Neural crest cell (in vitro differentiated cells): ENCODE measurements at regions not wholly inside any gene's neighbourhood (a gene's known extent, or its start where the extent isn't known, plus 50 kb on each side); places are given as distances from the start of the nearest gene placed in this dataset.

ENCODE experiments used
- DNase-seq: peaks from one replicate; pipeline ENCODE4 v3.0.0; 2021; ENCODE audit warnings: low read depth, mixed read lengths, low spot score
- H3K27ac Mint-ChIP-seq: one replicate; pipeline ENCODE4 v1.8.0; 2021; ENCODE audit warnings: mild to moderate bottlenecking, mixed read lengths; ENCODE audit not compliant: unreplicated experiment
- H3K27me3 Mint-ChIP-seq: 2 replicates; pipeline ENCODE4 v1.8.0; 2021; ENCODE audit warnings: low read depth, mild to moderate bottlenecking, mixed read lengths
- H3K36me3 Mint-ChIP-seq: 2 replicates; pipeline ENCODE4 v1.8.0; 2021; ENCODE audit warnings: low read depth, mild to moderate bottlenecking, mixed read lengths
- H3K4me1 Mint-ChIP-seq: 2 replicates; pipeline ENCODE4 v1.8.0; 2021; ENCODE audit warnings: mixed read lengths
- H3K4me3 Mint-ChIP-seq: one replicate; pipeline ENCODE4 v1.8.0; 2021; ENCODE audit warnings: mild to moderate bottlenecking, mixed read lengths
- H3K9me3 Mint-ChIP-seq: 2 replicates; pipeline ENCODE4 v1.8.0; 2021; ENCODE audit warnings: mixed read lengths
- CTCF ChIP-seq: fragments of 200-600 bp; sonication (generic); conservative IDR thresholded peaks from 2 replicates; pipeline ENCODE4 v1.5.0; 2021; ENCODE audit warnings: antibody characterized with exemption, mild to moderate bottlenecking

GRCh38 chr7:97272237-97272975 is 154.9 kb downstream of the SDHAF3 start:
- Mint-ChIP-seq H3K36me3 (no peaks in the 10 kb centered on the region), H3K27ac (no peak overlapping the region), H3K4me1 (peaks cover 7% of the 10 kb centered on the region), H3K4me3 (no peak overlapping the region), H3K27me3 (peaks cover 16% of the 10 kb centered on the region), H3K9me3 (no peaks in the 10 kb centered on the region)
- no peak for DNase-seq
- no peak for TF ChIP-seq CTCF

- no peak for DNase-seq
- Mint-ChIP-seq H3K27me3 (peaks cover 18% of the 10 kb centered on the region), H3K27ac (no peak overlapping the region), H3K9me3 (no peaks in the 10 kb centered on the region), H3K36me3 (no peaks in the 10 kb centered on the region), H3K4me1 (peaks cover 5% of the 10 kb centered on the region), H3K4me3 (no peak overlapping the region)
- no peak for TF ChIP-seq CTCF
These were observed 158.0 kb downstream of the SDHAF3 start for GRCh38 chr7:97275475-97275874.

DNA sequence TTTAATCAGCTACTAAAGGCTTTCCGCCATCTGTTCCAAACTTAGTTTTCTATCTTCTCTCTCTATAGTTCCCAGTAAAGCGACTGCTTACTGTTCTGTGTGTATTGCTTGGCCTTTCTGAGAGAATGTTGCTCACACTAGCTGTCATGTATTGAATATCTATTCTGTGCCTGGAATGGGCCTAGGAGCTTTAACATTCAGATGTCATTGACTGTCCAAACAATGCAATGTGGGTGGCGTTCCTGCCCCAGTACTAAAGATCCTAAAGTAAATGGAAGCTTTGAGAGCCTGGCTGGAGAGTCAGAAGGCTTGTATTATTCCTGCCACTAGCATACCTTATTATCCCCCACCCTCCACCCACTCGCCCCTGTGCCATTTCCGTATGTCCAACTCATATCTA is 163.5 kb downstream of the SDHAF3 start:
- H3K9me3 Mint-ChIP-seq = no peaks in the 10 kb centered on the region
- no peaks in the 10 kb centered on the region for H3K36me3 Mint-ChIP-seq
- peaks cover 46% of the 10 kb centered on the region for H3K27me3 Mint-ChIP-seq
- H3K4me3 Mint-ChIP-seq = no peak overlapping the region
- no peak for TF ChIP-seq CTCF
- DNase-seq = no peak
- no peak overlapping the region for H3K27ac Mint-ChIP-seq
- peaks cover 18% of the 10 kb centered on the region for H3K4me1 Mint-ChIP-seq

- no peak for DNase-seq
- Mint-ChIP-seq H3K9me3 (no peaks in the 10 kb centered on the region), H3K27me3 (peaks cover 42% of the 10 kb centered on the region), H3K36me3 (no peaks in the 10 kb centered on the region), H3K4me1 (peaks cover 14% of the 10 kb centered on the region), H3K27ac (no peak overlapping the region), H3K4me3 (no peak overlapping the region)
- no peak for TF ChIP-seq CTCF
These were observed 167.8 kb downstream of the SDHAF3 start for GRCh38 chr7:97285348-97285747.

DNA sequence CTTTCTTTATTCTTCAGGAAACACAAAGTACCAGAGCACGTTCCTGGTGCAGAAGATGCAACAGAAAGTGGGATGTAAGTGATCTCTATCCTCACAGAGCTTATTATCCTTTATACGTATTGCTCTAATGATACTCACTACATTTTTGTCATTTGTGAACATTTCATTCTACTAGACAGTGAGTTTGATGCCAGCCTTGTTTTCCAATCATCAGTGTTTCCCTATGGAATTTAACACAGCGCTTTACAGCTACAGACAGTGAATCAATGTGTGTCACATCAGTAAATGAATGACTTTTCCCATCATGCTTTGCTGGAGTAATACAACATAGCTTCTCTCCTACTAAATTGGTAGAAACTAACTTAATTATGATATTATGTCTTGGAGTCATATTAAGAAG is 175.5 kb downstream of the SDHAF3 start:
- no peak for DNase-seq
- no peaks in the 10 kb centered on the region for H3K4me1 Mint-ChIP-seq
- no peaks in the 10 kb centered on the region for H3K9me3 Mint-ChIP-seq
- H3K4me3 Mint-ChIP-seq = no peak overlapping the region
- no peak overlapping the region for H3K27ac Mint-ChIP-seq
- no peaks in the 10 kb centered on the region for H3K36me3 Mint-ChIP-seq
- no peak for TF ChIP-seq CTCF
- H3K27me3 Mint-ChIP-seq = no peaks in the 10 kb centered on the region
